RWPE1 (cell line): ENCODE measurements at regions not wholly inside any gene's neighbourhood (a gene's known extent, or its start where the extent isn't known, plus 50 kb on each side); places are given as distances from the start of the nearest gene placed in this dataset.

Source experiments
- CTCF ChIA-PET: fragments of 350-600 bp; sonication (Branson Sonifier 250); formaldehyde crosslinking; extraction: SDS; loops from one replicate; lab custom pipeline; 2021; lab: Yijun Ruan, JAX
- POLR2A ChIA-PET: fragments of 400-600 bp; formaldehyde crosslinking; extraction: SDS; loops from one replicate; lab custom pipeline; 2020; ENCODE audit warnings: antibody characterized with exemption; ENCODE audit not compliant: low non-redundant PET; lab: Yijun Ruan, JAX
- DNase-seq: peaks from one replicate; pipeline ENCODE4 v3.0.0; 2012; ENCODE audit warnings: low spot score
- H3K27ac ChIP-seq: fragments of 450-650 bp; 2 replicates; pipeline ENCODE4 v1.5.1; 2017
- CTCF ChIP-seq: fragments of 450-650 bp; conservative IDR thresholded peaks from 2 replicates; pipeline ENCODE4 v1.5.1; 2017; ENCODE audit warnings: low read depth, mild to moderate bottlenecking

DNA sequence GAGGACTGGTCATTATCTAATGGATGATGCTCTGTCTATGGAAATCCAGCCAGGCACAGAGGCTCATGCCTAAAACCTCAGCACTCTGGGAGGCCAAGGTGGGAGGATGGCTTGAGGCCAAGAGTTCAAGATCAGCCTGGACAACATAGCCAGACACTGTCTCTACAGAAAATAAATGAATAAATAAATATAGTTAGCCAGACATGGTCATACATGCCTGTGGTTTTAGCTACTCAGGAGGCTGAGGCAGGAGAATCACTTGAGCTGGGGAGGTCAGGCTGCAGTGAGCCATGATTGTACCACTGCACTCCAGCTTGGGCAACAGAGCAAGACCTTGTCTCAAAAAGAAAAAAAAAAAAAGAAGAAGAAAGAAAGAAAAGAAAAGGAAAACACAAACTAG lies 234.7 kb downstream of the TSHZ3 start:
- DNase-seq: no peak
- H3K27ac ChIP-seq: no peak overlapping the region
- CTCF ChIA-PET: no interaction called here
- POLR2A ChIA-PET: no interaction called here
- TF ChIP-seq CTCF: no peak

DNA sequence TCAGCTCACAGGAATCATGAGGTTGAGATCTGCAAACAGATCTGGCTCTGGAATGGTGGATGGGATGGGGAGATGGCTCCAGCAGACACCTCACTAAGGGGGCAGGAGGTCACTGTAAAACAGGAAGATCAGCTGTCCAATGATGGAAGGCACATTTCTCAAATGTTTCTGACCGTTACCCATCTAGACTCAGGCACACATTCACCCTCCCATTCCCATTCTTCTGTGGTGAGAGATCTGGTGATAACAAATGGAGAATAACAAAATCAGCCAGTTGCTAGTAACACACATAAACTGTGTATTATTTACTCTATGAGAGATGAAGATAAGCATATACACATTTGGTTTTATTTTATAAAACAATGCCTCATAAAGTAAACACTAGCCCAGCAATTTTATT lies 235.9 kb downstream of the TSHZ3 start:
- ChIA-PET POLR2A (no interaction called here), CTCF (no interaction called here)
- no peak for DNase-seq
- H3K27ac ChIP-seq: no peak overlapping the region
- TF ChIP-seq CTCF: no peak

GRCh38 chr19:31112158-31112557 lies 237.1 kb downstream of the TSHZ3 start:
- ChIA-PET POLR2A (no interaction called here), CTCF (interaction anchor here (0.6 kb wide), 1 partner anchor 52 kb away, joined by 3 read pairs; no protein-coding TSS in a partner anchor)
- DNase-seq: no peak
- no peak overlapping the region for H3K27ac ChIP-seq
- no peak for TF ChIP-seq CTCF

DNA sequence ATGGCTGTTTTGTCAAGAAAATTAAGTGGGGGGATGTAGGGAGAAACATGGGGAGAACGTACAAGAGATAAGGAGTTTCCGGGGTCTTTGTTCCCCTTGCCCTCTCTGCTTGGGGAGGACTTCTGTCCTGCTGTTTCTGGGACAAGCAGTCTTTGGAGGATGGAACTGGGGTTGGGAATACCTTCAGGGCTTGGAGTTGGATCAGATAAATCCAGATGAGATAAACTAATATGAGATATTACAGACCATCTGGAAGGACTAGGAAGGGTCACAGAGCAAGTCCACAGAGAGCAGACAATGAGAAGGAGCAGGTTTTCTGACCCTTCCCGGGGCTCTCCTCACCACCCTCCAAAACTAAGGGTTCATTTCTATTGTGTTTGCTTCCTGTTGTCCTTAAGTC lies 237.5 kb downstream of the TSHZ3 start:
- ChIA-PET CTCF (no interaction called here), POLR2A (no interaction called here)
- DNase-seq: no peak
- no peak for TF ChIP-seq CTCF
- H3K27ac ChIP-seq: no peak overlapping the region

- TF ChIP-seq CTCF: no peak
- ChIA-PET CTCF (interaction anchor here (0.5 kb wide), 1 partner anchor 77 kb away, joined by 3 read pairs; no protein-coding TSS in a partner anchor), POLR2A (no interaction called here)
- no peak overlapping the region for H3K27ac ChIP-seq
- DNase-seq: no peak
Measured at GRCh38 chr19:31110336-31110735, 238.9 kb downstream of the TSHZ3 start.

DNA sequence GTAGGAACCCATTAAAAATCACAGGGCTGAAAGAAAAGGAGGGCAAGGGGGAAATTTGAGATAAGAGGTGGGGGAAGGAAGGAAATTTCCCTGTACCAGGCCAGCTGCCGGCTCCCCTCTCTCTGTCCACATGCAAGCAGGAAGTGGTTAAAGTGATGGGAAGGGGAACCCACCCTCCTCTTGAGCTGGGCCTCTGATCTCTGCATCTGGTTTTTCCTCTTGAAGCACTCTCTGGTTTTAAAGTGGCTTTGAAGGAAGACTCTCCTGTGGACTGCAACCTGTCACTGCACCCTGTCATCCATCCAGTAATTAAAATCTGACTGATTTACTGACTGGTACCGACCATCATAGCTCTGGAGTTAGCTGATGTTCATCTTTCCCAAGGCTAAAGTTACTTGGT lies 239.6 kb downstream of the TSHZ3 start:
- no peak for DNase-seq
- H3K27ac ChIP-seq: no peak overlapping the region
- ChIA-PET CTCF (no interaction called here), POLR2A (no interaction called here)
- no peak for TF ChIP-seq CTCF

DNA sequence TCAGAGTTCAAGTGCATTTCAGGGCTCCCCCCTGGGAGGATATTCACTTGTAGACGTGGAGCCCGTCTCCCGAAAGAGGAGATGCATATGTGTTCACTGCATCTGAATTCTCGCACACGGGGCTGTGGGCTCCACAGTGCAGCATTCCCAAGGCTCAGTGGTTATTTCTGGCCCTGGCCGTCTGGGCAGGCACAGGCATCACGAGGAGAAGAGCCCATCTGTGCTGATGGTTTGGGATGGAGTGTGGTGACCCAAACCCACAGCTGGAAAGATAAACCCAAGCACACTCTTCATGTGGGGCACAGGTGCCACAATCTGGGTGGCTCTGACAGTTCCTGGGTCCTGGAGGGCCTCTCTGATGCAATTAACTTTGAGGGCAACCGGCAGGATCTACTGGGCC lies 242.1 kb downstream of the TSHZ3 start:
- ChIA-PET CTCF (no interaction called here), POLR2A (no interaction called here)
- DNase-seq: no peak
- TF ChIP-seq CTCF: no peak
- H3K27ac ChIP-seq: no peak overlapping the region
